Neuronal stem cell (in vitro differentiated cells): ENCODE measurements at regions not wholly inside any gene's neighbourhood (a gene's known extent, or its start where the extent isn't known, plus 50 kb on each side); places are given as distances from the start of the nearest gene placed in this dataset.

Experiments
- DNase-seq: peaks from one replicate; pipeline ENCODE4 v3.0.0-alpha.2; 2013; ENCODE audit warnings: low spot score
- H2AFZ ChIP-seq: one replicate; pipeline ENCODE4 v1.6.1; 2013; ENCODE audit warnings: mild to moderate bottlenecking, low read length, inconsistent platforms
- H2AK5ac ChIP-seq: 2 replicates; pipeline ENCODE4 v1.6.1; 2013; ENCODE audit warnings: low read depth, mild to moderate bottlenecking, inconsistent platforms, low read length, moderate library complexity, mixed read lengths
- H2BK120ac ChIP-seq: 2 replicates; pipeline ENCODE4 v1.6.1; 2013; ENCODE audit warnings: low read depth, mild to moderate bottlenecking, inconsistent platforms, low read length, moderate library complexity, mixed read lengths
- H2BK12ac ChIP-seq: one replicate; pipeline ENCODE4 v1.6.1; 2013; ENCODE audit warnings: low read length, inconsistent platforms
- H2BK15ac ChIP-seq: 2 replicates; pipeline ENCODE4 v1.6.1; 2013; ENCODE audit warnings: mild to moderate bottlenecking, low read length, inconsistent platforms, mixed read lengths
- H2BK5ac ChIP-seq: one replicate; pipeline ENCODE4 v1.6.1; 2013; ENCODE audit warnings: inconsistent platforms, mild to moderate bottlenecking, low read length, moderate library complexity
- H3K14ac ChIP-seq: one replicate; pipeline ENCODE4 v1.6.1; 2013; ENCODE audit warnings: low read length, inconsistent platforms
- H3K18ac ChIP-seq: 2 replicates; pipeline ENCODE4 v1.6.1; 2013; ENCODE audit warnings: low read length, inconsistent platforms
- H3K23ac ChIP-seq: 2 replicates; pipeline ENCODE4 v1.6.1; 2013; ENCODE audit warnings: low read depth, mild to moderate bottlenecking, mixed read lengths, low read length, inconsistent platforms; ENCODE audit not compliant: poor library complexity
- H3K27ac ChIP-seq: replicated peaks from 3 replicates; pipeline ENCODE4 v1.5.1; 2013; ENCODE audit warnings: low read length, inconsistent platforms
- H3K27me3 ChIP-seq, 3 experiments: 2 replicates each; pipeline ENCODE4 v1.6.1; 2013; ENCODE audit warnings: low read length in 3 of 3, mild to moderate bottlenecking in 2 of 3, inconsistent platforms in 1 of 3, low read depth in 1 of 3, mixed read lengths in 1 of 3, moderate library complexity in 1 of 3; ENCODE audit not compliant: control insufficient read depth in 3 of 3, insufficient read depth in 3 of 3
- H3K36me3 ChIP-seq, 2 donors: replicated peaks in 1 of 2; 2 replicates each; pipeline ENCODE4 v1.6.1; 2013; ENCODE audit warnings: low read length in 2 of 2; ENCODE audit not compliant: control insufficient read depth in 2 of 2, insufficient read depth in 2 of 2
- H3K4ac ChIP-seq: 2 replicates; pipeline ENCODE4 v1.6.1; 2013; ENCODE audit warnings: inconsistent platforms, mild to moderate bottlenecking, low read length, moderate library complexity
- H3K4me1 ChIP-seq, 2 donors: 1 replicate in 1 of 2; 2 replicates in 1 of 2; pipeline ENCODE4 v1.6.1; 2013; ENCODE audit warnings: low read length in 2 of 2, low read depth in 1 of 2; ENCODE audit not compliant: control insufficient read depth in 2 of 2, insufficient read depth in 1 of 2
- H3K4me2 ChIP-seq: one replicate; pipeline ENCODE4 v1.6.1; 2013; ENCODE audit warnings: mild to moderate bottlenecking, low read length, inconsistent platforms; ENCODE audit not compliant: insufficient read depth, poor library complexity, severe bottlenecking
- H3K4me3 ChIP-seq, 2 donors: 2 replicates each; pipeline ENCODE4 v1.5.1; 2013; ENCODE audit warnings: low read length in 2 of 2, mild to moderate bottlenecking in 2 of 2, inconsistent platforms in 1 of 2, moderate library complexity in 1 of 2
- H3K79me1 ChIP-seq: one replicate; pipeline ENCODE4 v1.6.1; 2013; ENCODE audit warnings: low read depth, mild to moderate bottlenecking, inconsistent platforms, low read length, moderate library complexity
- H3K9ac ChIP-seq: one replicate; pipeline ENCODE4 v1.6.1; 2013; ENCODE audit warnings: mild to moderate bottlenecking, low read depth, low read length, inconsistent platforms; ENCODE audit not compliant: poor library complexity
- H3K9me3 ChIP-seq, 2 donors: replicated peaks in 1 of 2; 2 replicates each; pipeline versions ENCODE3 to v1.6.1; 2013; ENCODE audit warnings: low read length in 2 of 2, mild to moderate bottlenecking in 2 of 2, inconsistent platforms in 1 of 2, low read depth in 1 of 2, mixed read lengths in 1 of 2, moderate library complexity in 1 of 2; ENCODE audit not compliant: control insufficient read depth in 2 of 2, insufficient read depth in 1 of 2
- H4K8ac ChIP-seq: one replicate; pipeline ENCODE4 v1.6.1; 2013; ENCODE audit warnings: low read depth, mild to moderate bottlenecking, inconsistent platforms, low read length, moderate library complexity
- H4K91ac ChIP-seq: one replicate; pipeline ENCODE4 v1.6.1; 2013; ENCODE audit warnings: low read length, low read depth, mild to moderate bottlenecking, inconsistent platforms; ENCODE audit not compliant: poor library complexity
- WGBS, 2 donors: extraction: QIAGEN DNeasy Blood & Tissue Kit; methylation state at CpG; one replicate each; pipeline ENCODE4 v1.1.7; 2013; ENCODE audit warnings: missing lambda C conversion rate in 2 of 2, mixed read lengths in 1 of 2; ENCODE audit not compliant: insufficient read length in 2 of 2, insufficient replicate concordance in 1 of 2; ENCODE audit errors: extremely low coverage in 2 of 2; 5-methylcytosine and 5-hydroxymethylcytosine counted together

GRCh38 chr15:31255176-31255510 is 71.5 kb upstream of the KLF13 start:
- no peaks in the 10 kb centered on the region for H3K36me3 ChIP-seq
- no peaks in the 10 kb centered on the region for H3K9me3 ChIP-seq
- DNase-seq = no peak
- no peak overlapping the region for H2AFZ ChIP-seq
- peaks cover 0 to 3% of the 10 kb centered on the region in 2 donors for H3K4me1 ChIP-seq
- no peak overlapping the region for H4K91ac ChIP-seq
- H3K27me3 ChIP-seq = peaks cover 0 to 5% (median under 1%) of the 10 kb centered on the region in 3 experiments
- H2BK12ac ChIP-seq = no peak overlapping the region
- H3K23ac ChIP-seq = peak overlapping the region; percentile 14
- H3K14ac ChIP-seq = no peak overlapping the region
- no peak overlapping the region for H3K4me3 ChIP-seq
- no peaks in the 10 kb centered on the region for H3K79me1 ChIP-seq
- H2BK120ac ChIP-seq = no peak overlapping the region
- no CpG with 5 or more reads among the region's 5 CpGs for WGBS, 2 donors
- no peak overlapping the region for H2AK5ac ChIP-seq
- no peak overlapping the region for H3K4me2 ChIP-seq
- no peak overlapping the region for H2BK15ac ChIP-seq
- H3K18ac ChIP-seq = no peak overlapping the region
- no peak overlapping the region for H2BK5ac ChIP-seq
- H4K8ac ChIP-seq = no peak overlapping the region
- H3K27ac ChIP-seq = no peak overlapping the region
- H3K9ac ChIP-seq = no peak overlapping the region
- H3K4ac ChIP-seq = no peak overlapping the region

- Histone ChIP-seq H3K18ac (no peak overlapping the region), H3K36me3 (no peaks in the 10 kb centered on the region), H2BK15ac (no peak overlapping the region), H2BK5ac (no peak overlapping the region), H3K4ac (no peak overlapping the region), H2BK120ac (no peak overlapping the region), H4K91ac (no peak overlapping the region), H3K27ac (no peak overlapping the region), H3K4me3 (no peak overlapping the region), H2AFZ (no peak overlapping the region), H3K4me1 (peaks cover 0 to 3% of the 10 kb centered on the region in 2 donors), H3K14ac (no peak overlapping the region), H3K23ac (no peak overlapping the region), H3K4me2 (no peak overlapping the region), H2AK5ac (no peak overlapping the region), H2BK12ac (no peak overlapping the region), H3K9ac (no peak overlapping the region), H3K9me3 (no peaks in the 10 kb centered on the region), H4K8ac (no peak overlapping the region), H3K79me1 (no peaks in the 10 kb centered on the region), H3K27me3 (peaks cover 0 to 5% (median 0%) of the 10 kb centered on the region in 3 experiments)
- WGBS, 2 donors = no CpG with 5 or more reads among the region's 9 CpGs
- DNase-seq = no peak
These were observed 70.8 kb upstream of the KLF13 start for GRCh38 chr15:31255732-31256377.

- WGBS, 2 donors = no CpG with 5 or more reads among the region's 11 CpGs
- H3K27me3 ChIP-seq = peaks cover 0 to 4% (median 0%) of the 10 kb centered on the region in 3 experiments
- no peak for DNase-seq
These were observed 70.0 kb upstream of the KLF13 start for GRCh38 chr15:31256378-31257265.

GRCh38 chr15:31257286-31257685 is 69.3 kb upstream of the KLF13 start:
- Histone ChIP-seq H4K91ac (no peak overlapping the region), H2AFZ (no peak overlapping the region), H2BK120ac (no peak overlapping the region), H3K9me3 (no peaks in the 10 kb centered on the region), H3K27ac (no peak overlapping the region), H3K4me2 (no peak overlapping the region), H3K14ac (no peak overlapping the region), H3K23ac (no peak overlapping the region), H3K4me1 (peaks cover 0 to under 1% of the 10 kb centered on the region in 2 donors), H2BK5ac (no peak overlapping the region), H3K27me3 (peaks cover 0 to 4% (median 0%) of the 10 kb centered on the region in 3 experiments), H4K8ac (no peak overlapping the region), H2BK12ac (no peak overlapping the region), H2BK15ac (no peak overlapping the region), H2AK5ac (no peak overlapping the region), H3K4ac (no peak overlapping the region), H3K9ac (no peak overlapping the region), H3K18ac (no peak overlapping the region), H3K4me3 (no peak overlapping the region), H3K36me3 (no peaks in the 10 kb centered on the region), H3K79me1 (no peaks in the 10 kb centered on the region)
- DNase-seq = no peak
- WGBS, 2 donors = no CpG with 5 or more reads among the region's 1 CpG

More at GRCh38 chr15:31256378-31257265, 70.0 kb upstream of the KLF13 start:
- Histone ChIP-seq H2BK12ac (no peak overlapping the region), H2BK15ac (no peak overlapping the region), H3K9ac (no peak overlapping the region), H3K36me3 (no peaks in the 10 kb centered on the region), H3K79me1 (no peaks in the 10 kb centered on the region), H2BK120ac (no peak overlapping the region), H3K4ac (no peak overlapping the region), H3K18ac (peak overlapping the region; percentile 65), H3K23ac (peak overlapping the region; percentile 62), H3K4me3 (no peak overlapping the region), H2BK5ac (no peak overlapping the region), H4K8ac (no peak overlapping the region), H3K27ac (no peak overlapping the region), H2AK5ac (peak overlapping the region; percentile 50), H3K9me3 (no peaks in the 10 kb centered on the region), H3K4me2 (no peak overlapping the region), H3K4me1 (peaks cover 0 to 3% of the 10 kb centered on the region in 2 donors), H2AFZ (no peak overlapping the region), H4K91ac (no peak overlapping the region), H3K14ac (no peak overlapping the region)
